Duodenal mucosa (tissue), 2 donors: ENCODE measurements at regions not wholly inside any gene's neighbourhood (a gene's known extent, or its start where the extent isn't known, plus 50 kb on each side); places are given as distances from the start of the nearest gene placed in this dataset.

Experiments
- H3K27ac ChIP-seq: one replicate; pipeline ENCODE4 v1.7.0; 2013; ENCODE audit warnings: low read depth, low read length
- H3K27me3 ChIP-seq, 2 donors: one replicate each; pipeline ENCODE4 v1.7.0; 2013; ENCODE audit warnings: low read length in 2 of 2, control low read depth in 1 of 2; ENCODE audit not compliant: insufficient read depth in 2 of 2, control insufficient read depth in 1 of 2
- H3K36me3 ChIP-seq, 2 donors: one replicate each; pipeline ENCODE4 v1.7.0; 2013; ENCODE audit warnings: low read length in 2 of 2, control low read depth in 1 of 2; ENCODE audit not compliant: insufficient read depth in 2 of 2, control insufficient read depth in 1 of 2
- H3K4me1 ChIP-seq, 2 donors: one replicate each; pipeline ENCODE4 v1.7.0; 2013; ENCODE audit warnings: low read length in 2 of 2, control low read depth in 1 of 2; ENCODE audit not compliant: insufficient read depth in 2 of 2, control insufficient read depth in 1 of 2
- H3K4me3 ChIP-seq, 2 donors: one replicate each; pipeline ENCODE4 v1.7.0; 2013; ENCODE audit warnings: low read length in 2 of 2, low read depth in 1 of 2
- H3K9ac ChIP-seq, 2 donors: one replicate each; pipeline ENCODE4 v1.7.0; 2013; ENCODE audit warnings: low read length in 2 of 2, low read depth in 1 of 2
- H3K9me3 ChIP-seq, 2 donors: one replicate each; pipeline ENCODE4 v1.7.0; 2013; ENCODE audit warnings: low read length in 2 of 2, control low read depth in 1 of 2; ENCODE audit not compliant: control insufficient read depth in 1 of 2

DNA sequence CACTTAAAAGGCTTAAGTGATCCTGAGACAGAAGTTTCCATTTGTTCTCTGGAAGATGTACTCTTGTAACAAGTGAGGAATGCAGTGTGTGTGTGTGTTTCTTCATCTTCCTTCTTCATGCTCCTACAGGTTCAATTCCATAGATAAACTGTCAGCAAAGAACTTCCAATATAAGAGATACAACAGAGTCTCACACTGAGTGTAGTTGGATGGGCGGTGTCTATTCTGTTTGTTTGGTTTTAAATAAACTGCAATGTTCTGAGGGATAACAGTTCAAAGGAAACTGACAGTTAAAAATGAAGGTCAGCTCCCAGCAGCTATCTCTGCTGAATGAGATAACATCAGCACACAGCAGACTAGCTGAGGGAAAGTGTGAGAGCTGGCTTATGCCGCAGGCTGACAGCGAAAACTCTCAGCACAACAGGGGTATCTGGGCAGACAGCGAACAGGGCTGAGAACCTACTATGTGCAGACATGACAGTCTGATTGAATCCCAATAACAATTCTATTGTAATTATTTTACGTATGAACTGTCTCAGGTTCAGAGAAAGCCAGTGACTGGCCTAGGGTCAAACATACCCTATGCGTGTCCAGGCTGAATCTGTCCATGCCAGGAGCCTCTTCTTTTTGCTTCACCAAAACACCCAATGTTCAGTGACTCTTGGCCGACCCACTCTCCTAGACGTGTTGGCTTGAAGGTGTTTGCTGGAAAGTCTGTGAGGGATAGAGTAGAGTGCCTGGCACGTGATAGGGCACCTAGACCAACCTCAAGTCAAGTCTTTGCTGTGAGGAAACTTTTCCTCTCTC is 201.9 kb upstream of the TRIB2 start:
- no peaks in the 10 kb centered on the region for H3K9me3 ChIP-seq
- no peaks in the 10 kb centered on the region for H3K36me3 ChIP-seq
- no peak overlapping the region for H3K4me3 ChIP-seq
- H3K9ac ChIP-seq: no peak overlapping the region
- no peak overlapping the region for H3K27ac ChIP-seq
- H3K4me1 ChIP-seq: peaks cover 0 to 3% of the 10 kb centered on the region in 2 donors
- H3K27me3 ChIP-seq: no peaks in the 10 kb centered on the region

DNA sequence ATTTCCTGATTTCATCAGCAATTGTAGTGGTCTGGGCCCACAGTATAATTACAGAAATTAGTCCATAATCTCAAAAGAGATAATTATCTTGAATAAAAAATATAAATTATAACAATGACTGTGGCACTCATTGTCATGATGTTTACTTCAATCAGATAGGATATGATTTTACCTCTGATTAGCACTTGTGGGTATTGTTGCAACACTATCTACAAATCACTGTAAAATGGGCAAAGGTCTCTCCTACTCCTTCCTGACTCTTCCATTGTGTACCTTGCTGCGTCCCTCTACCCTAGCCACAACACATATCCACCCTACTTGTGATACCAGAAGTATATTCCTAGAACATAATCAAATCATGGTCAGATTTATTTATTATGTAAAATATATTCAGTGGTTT is 200.9 kb upstream of the TRIB2 start:
- no peaks in the 10 kb centered on the region for H3K9me3 ChIP-seq
- no peak overlapping the region for H3K27ac ChIP-seq
- no peak overlapping the region for H3K4me3 ChIP-seq
- no peaks in the 10 kb centered on the region for H3K36me3 ChIP-seq
- no peak overlapping the region for H3K9ac ChIP-seq
- H3K27me3 ChIP-seq: no peaks in the 10 kb centered on the region
- H3K4me1 ChIP-seq: peaks cover 0 to 3% of the 10 kb centered on the region in 2 donors

DNA sequence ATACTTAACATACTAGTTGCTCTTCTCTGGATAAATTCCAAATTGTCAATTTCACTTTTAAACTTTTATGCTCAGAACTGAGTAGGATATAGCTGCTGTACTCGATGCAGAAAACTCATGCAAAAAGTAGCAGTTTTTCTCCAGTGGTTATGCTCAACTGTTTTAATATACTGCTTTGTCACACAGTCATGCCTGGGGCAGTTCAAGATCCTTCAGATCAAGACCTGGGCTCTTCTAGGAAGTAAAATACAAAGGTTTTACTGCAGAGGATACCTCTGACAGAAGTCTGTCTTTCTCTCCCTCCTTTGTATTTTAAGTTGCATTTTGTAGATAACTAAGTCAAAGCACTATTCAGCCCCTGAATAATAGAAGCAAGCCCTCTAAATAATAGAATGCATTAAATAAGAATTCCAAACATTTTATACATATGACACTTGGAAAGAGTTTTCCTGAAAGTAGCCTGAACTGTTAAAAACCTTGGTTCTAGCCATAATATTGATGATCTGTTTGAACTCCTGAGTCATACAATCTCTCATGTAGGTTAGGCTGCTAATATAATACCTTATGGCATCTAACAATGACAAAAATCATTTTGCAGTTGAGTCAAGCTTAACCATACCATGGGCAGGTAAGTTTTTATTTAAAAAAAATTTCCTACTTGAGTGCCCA is 183.3 kb upstream of the TRIB2 start:
- Histone ChIP-seq H3K27me3 (no peaks in the 10 kb centered on the region), H3K9ac (no peak overlapping the region), H3K27ac (no peak overlapping the region)

DNA sequence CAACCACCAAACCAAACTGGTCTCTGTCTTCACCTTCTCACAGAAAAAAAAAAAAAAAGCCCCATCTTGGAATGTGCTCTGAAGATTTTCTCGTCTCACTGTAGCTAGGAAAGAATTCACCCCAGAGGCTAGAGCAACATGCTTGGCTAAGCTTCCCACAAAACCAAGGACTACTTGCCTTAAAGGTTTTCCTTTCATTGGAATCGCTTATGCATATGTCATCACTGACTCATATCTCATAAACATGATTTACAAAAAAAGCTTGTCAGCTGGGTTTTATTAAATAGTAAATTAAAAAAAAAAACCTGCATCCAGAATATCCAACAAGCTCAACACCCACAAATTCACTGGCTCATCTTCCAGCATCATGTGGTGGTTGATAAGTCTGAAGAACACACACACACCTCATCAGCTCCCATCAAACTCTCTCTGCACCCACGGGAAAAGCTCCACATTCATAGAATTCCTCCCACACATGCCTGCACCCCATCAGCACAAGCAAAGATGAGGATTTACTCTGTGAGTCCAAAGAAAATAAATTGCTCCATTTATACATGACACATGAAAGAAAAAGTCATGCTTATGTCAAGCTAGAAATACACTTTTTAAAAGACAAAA is 182.0 kb upstream of the TRIB2 start:
- Histone ChIP-seq H3K4me1 (no peaks in the 10 kb centered on the region), H3K27me3 (no peaks in the 10 kb centered on the region), H3K4me3 (no peak overlapping the region), H3K9me3 (no peaks in the 10 kb centered on the region), H3K9ac (no peak overlapping the region), H3K27ac (no peak overlapping the region), H3K36me3 (no peaks in the 10 kb centered on the region)

More for the DNA sequence above, 183.3 kb upstream of the TRIB2 start:
- no peaks in the 10 kb centered on the region for H3K36me3 ChIP-seq
- no peaks in the 10 kb centered on the region for H3K9me3 ChIP-seq
- H3K4me1 ChIP-seq: no peaks in the 10 kb centered on the region
- no peak overlapping the region for H3K4me3 ChIP-seq

DNA sequence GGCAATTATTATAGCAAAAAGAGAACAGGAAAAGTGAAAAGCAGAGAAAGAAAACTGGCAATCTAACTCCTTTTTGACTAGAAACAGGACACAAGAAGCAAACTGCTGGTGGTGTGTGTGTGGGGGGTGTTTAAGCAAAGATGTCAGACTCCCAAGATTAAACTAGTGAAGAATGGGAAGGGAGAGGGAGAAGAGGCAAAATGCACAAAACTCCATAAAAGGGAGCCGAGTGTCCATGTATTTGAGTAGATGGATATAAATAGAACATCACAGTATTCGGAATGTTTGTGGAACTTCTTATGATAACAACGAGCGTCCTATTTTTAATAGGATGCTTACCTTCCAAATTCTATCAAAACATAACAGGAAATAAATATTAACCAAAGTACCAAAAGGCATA is 179.8 kb upstream of the TRIB2 start:
- H3K36me3 ChIP-seq: no peaks in the 10 kb centered on the region
- no peaks in the 10 kb centered on the region for H3K4me1 ChIP-seq
- H3K27ac ChIP-seq: no peak overlapping the region
- H3K9me3 ChIP-seq: no peaks in the 10 kb centered on the region
- H3K27me3 ChIP-seq: no peaks in the 10 kb centered on the region
- H3K9ac ChIP-seq: no peak overlapping the region
- H3K4me3 ChIP-seq: no peak overlapping the region

DNA sequence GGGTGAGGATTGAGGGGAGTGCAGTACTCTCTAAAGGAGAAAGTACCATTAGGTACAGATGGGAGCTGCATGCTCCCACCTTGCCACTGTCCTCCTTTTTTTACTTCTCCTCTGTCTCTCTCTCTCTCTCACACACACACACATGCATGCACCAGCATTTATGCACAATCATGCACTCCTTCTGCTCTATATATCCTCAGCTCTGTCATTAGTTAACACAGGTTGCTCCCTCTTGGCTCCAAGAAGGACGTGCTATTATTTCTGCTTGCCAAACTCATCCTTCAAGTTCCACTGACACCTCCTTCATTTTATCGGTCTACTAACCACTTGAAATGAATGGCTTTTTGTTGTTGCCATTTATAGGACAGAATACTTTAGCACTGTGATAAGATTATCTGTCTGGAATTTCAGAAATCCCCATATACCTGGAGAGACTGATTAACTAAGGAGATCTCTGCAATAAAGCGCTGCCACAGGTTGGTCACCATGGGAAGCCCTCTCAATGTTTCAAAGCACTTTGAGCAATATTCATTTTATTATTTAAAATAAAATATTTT is 178.5 kb upstream of the TRIB2 start:
- no peaks in the 10 kb centered on the region for H3K36me3 ChIP-seq
- H3K9me3 ChIP-seq: no peaks in the 10 kb centered on the region
- no peaks in the 10 kb centered on the region for H3K4me1 ChIP-seq
- H3K27me3 ChIP-seq: no peaks in the 10 kb centered on the region
- no peak overlapping the region for H3K4me3 ChIP-seq
- no peak overlapping the region for H3K9ac ChIP-seq
- no peak overlapping the region for H3K27ac ChIP-seq

DNA sequence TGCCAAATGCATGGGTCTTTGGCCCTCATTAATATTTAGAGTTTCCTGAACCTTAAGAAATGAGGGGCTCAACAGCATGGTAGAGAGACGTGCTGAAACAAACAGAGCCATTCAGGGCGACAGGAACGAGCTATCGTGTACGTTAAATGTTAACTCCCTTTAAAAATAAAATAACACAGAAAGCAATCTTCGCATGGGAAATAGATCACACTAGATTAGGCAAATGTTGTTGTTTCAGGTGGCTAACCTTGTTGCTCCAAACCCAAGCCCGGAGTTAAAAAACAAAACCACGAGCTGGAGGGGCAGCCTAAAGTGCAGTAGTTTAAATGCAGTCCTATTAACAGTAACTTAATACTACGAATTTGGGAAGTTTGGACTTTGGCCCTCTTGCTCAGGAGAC is 177.4 kb upstream of the TRIB2 start:
- H3K27me3 ChIP-seq: no peaks in the 10 kb centered on the region
- no peak overlapping the region for H3K9ac ChIP-seq
- H3K36me3 ChIP-seq: no peaks in the 10 kb centered on the region
- H3K4me3 ChIP-seq: no peak overlapping the region
- H3K4me1 ChIP-seq: no peaks in the 10 kb centered on the region
- no peak overlapping the region for H3K27ac ChIP-seq
- H3K9me3 ChIP-seq: no peaks in the 10 kb centered on the region

DNA sequence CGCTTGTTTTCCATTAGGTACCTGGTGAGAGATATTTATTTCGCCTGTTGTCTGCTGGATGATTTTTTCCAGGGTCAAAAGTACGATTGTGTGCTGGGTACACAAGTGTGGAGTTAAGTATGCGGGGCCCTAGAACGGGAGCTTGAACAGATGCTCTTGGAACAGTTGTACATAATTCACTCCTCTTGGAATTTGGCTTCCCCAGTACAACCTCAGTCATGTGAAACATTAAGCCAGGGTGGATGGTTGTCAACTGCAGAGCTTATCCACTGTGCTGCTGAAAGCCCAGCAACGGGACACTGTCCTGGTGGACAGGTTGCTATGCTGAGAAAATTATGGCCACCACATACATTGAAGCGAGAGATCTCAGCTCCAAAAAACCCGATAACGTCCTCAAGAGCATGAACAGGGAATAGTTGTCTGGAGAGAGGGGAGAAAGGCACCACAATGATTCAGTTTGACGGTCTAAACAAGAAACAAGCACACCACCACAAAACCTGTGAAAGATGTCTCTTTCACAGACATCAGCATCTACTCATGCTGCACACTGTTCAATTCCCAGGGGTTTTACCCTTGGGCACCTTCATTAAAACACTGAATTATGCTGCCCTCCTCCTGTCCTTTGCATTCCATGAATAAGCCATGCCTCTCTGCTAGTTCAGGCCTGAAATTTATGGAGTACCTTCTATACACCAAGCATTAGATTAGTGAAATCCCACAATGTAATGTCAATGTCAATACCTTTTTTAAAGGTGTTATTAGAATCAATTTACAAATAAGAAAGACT is 176.8 kb upstream of the TRIB2 start:
- no peak overlapping the region for H3K27ac ChIP-seq
- H3K36me3 ChIP-seq: no peaks in the 10 kb centered on the region
- H3K9ac ChIP-seq: no peak overlapping the region

DNA sequence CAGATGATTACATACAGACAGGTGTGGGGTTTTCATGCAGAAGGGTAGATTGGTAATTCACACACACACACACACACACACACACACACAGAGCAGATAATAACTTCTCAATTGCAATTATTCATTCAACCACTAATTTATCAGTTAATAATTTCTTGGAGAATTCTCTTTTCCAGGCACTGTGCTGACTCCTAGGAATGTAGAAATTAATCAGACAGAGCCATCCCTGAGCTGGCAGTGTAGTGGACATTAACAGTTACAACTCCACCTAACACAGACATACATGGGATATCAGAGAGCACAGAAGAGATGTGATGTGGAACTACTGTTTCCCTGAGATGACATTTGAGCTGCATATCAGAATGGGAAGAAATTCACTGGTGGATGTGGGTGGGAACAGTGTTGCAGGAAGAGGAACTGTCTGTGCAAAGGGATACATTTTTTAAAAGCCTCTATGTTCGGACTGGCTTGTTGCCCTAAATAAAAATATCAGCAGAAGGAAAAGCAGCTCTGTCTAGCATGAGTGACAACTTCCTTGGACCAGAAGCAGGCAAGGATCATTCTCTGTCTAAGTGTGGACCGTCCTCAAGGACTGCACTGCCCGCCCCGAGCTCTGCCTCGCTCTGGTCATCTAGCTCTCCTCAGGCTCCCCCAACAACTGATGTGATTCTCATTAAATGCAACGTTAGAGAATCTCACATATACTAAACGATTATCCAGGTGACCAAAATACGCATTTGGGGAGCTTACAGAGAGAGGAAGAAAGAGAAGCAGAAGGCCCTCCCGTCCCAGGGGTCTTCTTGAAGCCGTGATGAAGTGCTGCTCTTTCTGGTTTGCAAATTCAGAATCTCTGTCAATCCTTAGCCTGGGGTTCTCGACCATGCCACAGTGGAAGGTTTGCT is 173.4 kb upstream of the TRIB2 start:
- Histone ChIP-seq H3K4me3 (no peak overlapping the region), H3K36me3 (no peaks in the 10 kb centered on the region), H3K27me3 (no peaks in the 10 kb centered on the region), H3K27ac (no peak overlapping the region), H3K9me3 (no peaks in the 10 kb centered on the region), H3K4me1 (no peaks in the 10 kb centered on the region), H3K9ac (no peak overlapping the region)

More for the DNA sequence above, 176.8 kb upstream of the TRIB2 start:
- H3K27me3 ChIP-seq: no peaks in the 10 kb centered on the region
- H3K4me3 ChIP-seq: no peak overlapping the region
- no peaks in the 10 kb centered on the region for H3K9me3 ChIP-seq
- no peaks in the 10 kb centered on the region for H3K4me1 ChIP-seq
